Gastroesophageal sphincter (tissue), 4 donors: ENCODE measurements at regions not wholly inside any gene's neighbourhood (a gene's known extent, or its start where the extent isn't known, plus 50 kb on each side); places are given as distances from the start of the nearest gene placed in this dataset.

Experiments used
- ATAC-seq: fragments of 150-250 bp; one replicate; pipeline ENCODE4 v1.9.1; 2016; ENCODE audit warnings: mild to moderate bottlenecking, moderate library complexity
- H3K27ac ChIP-seq, 4 donors: fragments of 200-600 bp; sonication (generic) in 3 of 4; 1 replicate in 3 of 4; 2 replicates in 1 of 4; pipeline ENCODE4 v1.5.1; 2016 to 2019
- H3K27me3 ChIP-seq: fragments of 200-600 bp; sonication (generic); one replicate; pipeline ENCODE4 v1.5.1; 2019
- H3K36me3 ChIP-seq, 2 donors: fragments of 200-600 bp; sonication (generic); one replicate each; pipeline ENCODE4 v1.5.1; 2019; ENCODE audit warnings: control low read depth in 1 of 2
- H3K4me1 ChIP-seq, 3 donors: fragments of 200-600 bp; sonication (generic); 1 replicate in 2 of 3; 2 replicates in 1 of 3; pipeline ENCODE4 v1.5.1; 2016 to 2019; ENCODE audit warnings: control low read depth in 2 of 3
- H3K4me3 ChIP-seq, 2 donors: fragments of 200-600 bp; sonication (generic); one replicate each; pipeline ENCODE4 v1.5.1; 2019; ENCODE audit warnings: mild to moderate bottlenecking in 1 of 2, moderate library complexity in 1 of 2
- H3K9me3 ChIP-seq, 3 donors: fragments of 200-600 bp; sonication (generic); one replicate each; pipeline ENCODE4 v1.5.1; 2017 to 2019; ENCODE audit warnings: control low read depth in 2 of 3
- EP300 ChIP-seq: sonication (generic); formaldehyde crosslinking; IDR thresholded peaks from one replicate; pipeline ENCODE4 v1.6.1; 2017; ENCODE audit warnings: antibody characterized with exemption, mild to moderate bottlenecking
- POLR2A ChIP-seq, 2 donors: fragments of 450-650 bp; IDR thresholded peaks; one replicate each; pipeline ENCODE4 v1.6.1; 2017; ENCODE audit warnings: antibody characterized with exemption in 2 of 2, mild to moderate bottlenecking in 2 of 2, moderate library complexity in 1 of 2
- POLR2AphosphoS5 ChIP-seq: sonication (generic); formaldehyde crosslinking; IDR thresholded peaks from one replicate; pipeline ENCODE4 v1.6.1; 2017; ENCODE audit warnings: antibody characterized with exemption
- WGBS, 2 donors: methylation state at CpG; one replicate each; pipeline ENCODE4 v1.1.5; 2018; ENCODE audit warnings: low coverage in 1 of 2; 5-methylcytosine and 5-hydroxymethylcytosine counted together
- TF ChIP-seq, protein P1 (sequence below), 4 experiments: fragments of 200-600 bp in 2 of 4; fragments of 450-650 bp in 2 of 4; sonication (generic) in 1 of 4; IDR thresholded peaks; one replicate each; pipeline ENCODE4 v1.5.1; 2017 to 2019; ENCODE audit warnings: antibody characterized with exemption in 4 of 4, mild to moderate bottlenecking in 2 of 4, moderate library complexity in 2 of 4

DNA sequence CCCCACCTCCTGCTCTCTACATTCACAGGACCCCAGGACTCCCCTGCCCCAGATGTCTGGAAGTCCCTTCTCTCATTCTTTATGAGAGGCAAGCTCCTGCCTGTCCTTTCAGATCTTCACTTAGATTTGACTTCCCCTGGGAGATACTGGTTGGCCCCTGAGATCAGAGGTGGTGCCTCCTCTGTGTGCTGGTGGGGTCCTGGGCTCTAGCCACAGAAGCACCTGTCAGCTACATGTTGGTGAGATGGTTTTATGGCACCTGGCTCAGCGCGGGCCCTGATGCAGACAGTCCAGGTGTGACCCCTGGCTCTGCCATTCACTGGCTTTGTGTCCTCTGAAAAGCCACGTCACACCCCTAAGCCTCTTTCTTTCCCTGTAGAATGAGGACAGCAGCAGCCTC is 369.6 kb upstream of the ID2 start:
- H3K36me3 ChIP-seq, result no peaks in the 10 kb centered on the region
- no peak overlapping the region for H3K4me3 ChIP-seq
- ATAC-seq, result no peak
- no CpG with 5 or more reads among the region's 3 CpGs for WGBS, 2 donors
- no peaks in the 10 kb centered on the region for H3K27me3 ChIP-seq
- peaks cover 0 to 15% (median 0%) of the 10 kb centered on the region in 3 donors for H3K4me1 ChIP-seq
- H3K9me3 ChIP-seq, result no peaks in the 10 kb centered on the region
- no peak for TF ChIP-seq EP300
- no peak for TF ChIP-seq POLR2AphosphoS5
- TF ChIP-seq, protein P1, sequence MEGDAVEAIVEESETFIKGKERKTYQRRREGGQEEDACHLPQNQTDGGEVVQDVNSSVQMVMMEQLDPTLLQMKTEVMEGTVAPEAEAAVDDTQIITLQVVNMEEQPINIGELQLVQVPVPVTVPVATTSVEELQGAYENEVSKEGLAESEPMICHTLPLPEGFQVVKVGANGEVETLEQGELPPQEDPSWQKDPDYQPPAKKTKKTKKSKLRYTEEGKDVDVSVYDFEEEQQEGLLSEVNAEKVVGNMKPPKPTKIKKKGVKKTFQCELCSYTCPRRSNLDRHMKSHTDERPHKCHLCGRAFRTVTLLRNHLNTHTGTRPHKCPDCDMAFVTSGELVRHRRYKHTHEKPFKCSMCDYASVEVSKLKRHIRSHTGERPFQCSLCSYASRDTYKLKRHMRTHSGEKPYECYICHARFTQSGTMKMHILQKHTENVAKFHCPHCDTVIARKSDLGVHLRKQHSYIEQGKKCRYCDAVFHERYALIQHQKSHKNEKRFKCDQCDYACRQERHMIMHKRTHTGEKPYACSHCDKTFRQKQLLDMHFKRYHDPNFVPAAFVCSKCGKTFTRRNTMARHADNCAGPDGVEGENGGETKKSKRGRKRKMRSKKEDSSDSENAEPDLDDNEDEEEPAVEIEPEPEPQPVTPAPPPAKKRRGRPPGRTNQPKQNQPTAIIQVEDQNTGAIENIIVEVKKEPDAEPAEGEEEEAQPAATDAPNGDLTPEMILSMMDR (IDR thresholded peaks at IDR 0.05), result no peak
- TF ChIP-seq POLR2A (IDR thresholded peaks at IDR 0.05), result no peak
- no peak overlapping the region for H3K27ac ChIP-seq

DNA sequence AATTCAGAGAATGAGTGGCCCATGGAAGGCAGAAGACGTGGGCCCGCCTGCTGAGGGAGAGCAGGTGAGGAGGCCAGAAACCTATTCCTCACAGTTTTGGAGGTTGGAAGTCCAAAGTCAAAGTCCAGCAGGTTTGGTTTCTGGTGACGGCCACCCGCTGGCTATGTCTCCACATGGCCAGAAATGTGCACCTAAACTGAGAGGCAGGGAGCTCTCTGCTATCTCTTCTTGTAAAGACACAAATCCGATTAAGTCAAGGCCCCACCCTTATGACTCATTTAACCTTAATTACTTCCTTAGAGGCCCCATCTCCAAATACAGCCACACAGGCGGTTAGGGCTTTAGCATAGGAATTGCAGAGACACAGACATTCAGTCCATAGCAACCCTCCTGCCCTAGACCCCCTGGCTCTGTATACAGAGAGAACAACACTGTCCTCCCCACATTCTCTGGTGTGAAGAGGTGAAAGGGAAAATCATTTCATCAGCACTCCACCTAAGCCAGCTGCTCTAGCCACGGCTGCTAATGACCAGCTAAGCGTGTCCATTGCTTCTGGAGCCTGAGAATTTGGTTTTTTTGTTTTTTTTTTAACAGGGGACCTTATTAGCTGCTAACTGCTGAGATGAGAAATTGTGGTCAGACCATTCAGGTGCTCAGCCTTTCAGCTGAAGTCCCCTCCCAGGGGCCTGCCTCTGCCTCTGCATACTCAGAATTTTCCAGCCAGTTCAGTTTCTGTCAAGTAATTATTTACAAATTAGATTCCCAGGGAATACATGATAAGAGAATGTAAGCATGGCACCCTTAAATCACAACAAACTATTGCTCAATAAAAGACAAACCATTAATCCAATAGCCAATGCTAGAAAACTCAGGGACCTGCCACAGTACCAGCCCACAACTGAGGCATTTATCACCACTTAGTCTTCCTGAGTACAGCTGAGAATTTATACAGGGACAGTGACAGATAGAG is 368.7 kb upstream of the ID2 start:
- no peak for ATAC-seq
- H3K27ac ChIP-seq, result no peak overlapping the region
- no peak for TF ChIP-seq POLR2A (IDR thresholded peaks at IDR 0.05)
- TF ChIP-seq EP300, result no peak
- TF ChIP-seq, protein P1 (IDR thresholded peaks at IDR 0.05), result no peak
- TF ChIP-seq POLR2AphosphoS5, result no peak
- no peaks in the 10 kb centered on the region for H3K27me3 ChIP-seq
- H3K36me3 ChIP-seq, result no peaks in the 10 kb centered on the region
- peaks cover 0 to 13% (median 0%) of the 10 kb centered on the region in 3 donors for H3K4me1 ChIP-seq
- no peaks in the 10 kb centered on the region for H3K9me3 ChIP-seq
- H3K4me3 ChIP-seq, result no peak overlapping the region
- WGBS, 2 donors, result 71 to 96% methylated on average over 3 to 7 of the region's 8 CpGs

DNA sequence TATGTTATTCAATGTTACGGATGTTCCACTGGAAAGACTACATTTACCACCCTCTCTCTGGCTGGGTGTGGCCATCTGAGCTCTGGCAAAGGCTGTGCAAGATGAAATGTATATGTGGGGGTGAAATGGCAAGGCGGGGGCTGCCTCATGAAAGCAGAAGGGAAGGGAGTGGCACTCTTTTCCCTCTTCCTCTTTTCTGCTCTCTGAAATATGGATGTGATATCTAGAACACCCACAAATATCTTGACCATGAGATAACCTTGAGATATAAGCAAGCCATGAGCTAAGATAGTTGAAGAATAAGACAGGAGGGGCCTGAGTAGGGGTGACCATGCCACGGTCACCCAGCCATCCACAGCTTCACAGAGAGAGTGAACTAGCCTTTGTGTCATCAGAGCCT is 367.8 kb upstream of the ID2 start:
- Histone ChIP-seq H3K27ac (no peak overlapping the region), H3K27me3 (no peaks in the 10 kb centered on the region), H3K9me3 (no peaks in the 10 kb centered on the region), H3K36me3 (no peaks in the 10 kb centered on the region), H3K4me3 (no peak overlapping the region), H3K4me1 (peaks cover 0 to 9% (median 0%) of the 10 kb centered on the region in 3 donors)
- TF ChIP-seq POLR2A (IDR thresholded peaks at IDR 0.05), result no peak
- TF ChIP-seq POLR2AphosphoS5, result no peak
- TF ChIP-seq EP300, result no peak
- TF ChIP-seq, protein P1 (IDR thresholded peaks at IDR 0.05), result no peak
- 88% methylated on average over 3 of the region's 3 CpGs; no CpG with 5 or more reads in 1 of the 2 donors for WGBS, 2 donors
- ATAC-seq, result no peak

DNA sequence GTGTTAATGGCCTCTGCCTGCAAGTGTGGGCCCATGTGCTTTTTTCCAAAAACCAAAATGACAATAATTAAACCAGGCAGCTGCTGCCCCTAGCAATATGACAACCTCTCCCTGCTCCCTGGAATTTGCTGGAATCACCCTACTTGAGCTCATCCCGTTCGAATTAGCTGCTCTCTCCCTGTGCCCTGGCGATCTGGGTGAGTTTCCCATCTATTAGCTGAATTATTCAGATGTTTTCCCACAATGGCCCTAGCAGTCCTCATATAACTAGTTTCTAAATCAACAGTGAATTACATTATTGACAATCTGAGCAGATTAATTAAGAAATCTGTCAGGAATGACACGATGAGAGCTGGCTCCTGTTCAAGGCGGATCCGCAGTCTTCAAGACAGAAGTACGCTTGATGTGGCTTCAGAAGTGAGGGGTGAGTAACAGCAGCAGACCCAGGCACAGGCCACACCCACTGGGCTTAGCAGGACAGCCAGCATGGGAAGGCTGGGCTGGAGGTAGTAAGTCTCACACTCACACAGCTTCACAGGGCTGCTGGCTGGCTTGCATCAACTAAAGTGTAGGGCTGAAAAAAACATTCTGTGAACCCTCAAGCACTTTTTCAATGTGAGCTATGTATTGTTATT is 366.2 kb upstream of the ID2 start:
- Histone ChIP-seq H3K27me3 (no peaks in the 10 kb centered on the region), H3K36me3 (no peaks in the 10 kb centered on the region), H3K4me1 (peaks cover 0 to 3% (median 0%) of the 10 kb centered on the region in 3 donors), H3K27ac (no peak overlapping the region), H3K4me3 (no peak overlapping the region), H3K9me3 (no peaks in the 10 kb centered on the region)
- no peak for ATAC-seq
- no peak for TF ChIP-seq POLR2AphosphoS5
- TF ChIP-seq EP300, result no peak
- no peak for TF ChIP-seq POLR2A (IDR thresholded peaks at IDR 0.05)
- TF ChIP-seq, protein P1 (IDR thresholded peaks at IDR 0.05), result no peak
- 41 to 92% methylated on average over 3 to 4 of the region's 7 CpGs for WGBS, 2 donors
